ENCODE measurements at regions not wholly inside any gene's neighbourhood (a gene's known extent, or its start where the extent isn't known, plus 50 kb on each side); places are given as distances from the start of the nearest gene placed in this dataset.

GRCh38 chr15:69592954-69593353 lies 140.3 kb downstream of the RPLP1 start:
- TF ChIP-seq, protein P1, sequence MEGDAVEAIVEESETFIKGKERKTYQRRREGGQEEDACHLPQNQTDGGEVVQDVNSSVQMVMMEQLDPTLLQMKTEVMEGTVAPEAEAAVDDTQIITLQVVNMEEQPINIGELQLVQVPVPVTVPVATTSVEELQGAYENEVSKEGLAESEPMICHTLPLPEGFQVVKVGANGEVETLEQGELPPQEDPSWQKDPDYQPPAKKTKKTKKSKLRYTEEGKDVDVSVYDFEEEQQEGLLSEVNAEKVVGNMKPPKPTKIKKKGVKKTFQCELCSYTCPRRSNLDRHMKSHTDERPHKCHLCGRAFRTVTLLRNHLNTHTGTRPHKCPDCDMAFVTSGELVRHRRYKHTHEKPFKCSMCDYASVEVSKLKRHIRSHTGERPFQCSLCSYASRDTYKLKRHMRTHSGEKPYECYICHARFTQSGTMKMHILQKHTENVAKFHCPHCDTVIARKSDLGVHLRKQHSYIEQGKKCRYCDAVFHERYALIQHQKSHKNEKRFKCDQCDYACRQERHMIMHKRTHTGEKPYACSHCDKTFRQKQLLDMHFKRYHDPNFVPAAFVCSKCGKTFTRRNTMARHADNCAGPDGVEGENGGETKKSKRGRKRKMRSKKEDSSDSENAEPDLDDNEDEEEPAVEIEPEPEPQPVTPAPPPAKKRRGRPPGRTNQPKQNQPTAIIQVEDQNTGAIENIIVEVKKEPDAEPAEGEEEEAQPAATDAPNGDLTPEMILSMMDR (conservative IDR thresholded peaks at IDR 0.05), result no peak
- TF ChIP-seq EZH2 (IDR thresholded peaks at IDR 0.05; ENCODE audit: low read depth), result no peak

Measured in PC-9 (cell line).